Loucy (cell line): ENCODE measurements at regions not wholly inside any gene's neighbourhood (a gene's known extent, or its start where the extent isn't known, plus 50 kb on each side); places are given as distances from the start of the nearest gene placed in this dataset.

Source experiments
- H2AFZ ChIP-seq: fragments of 200-600 bp; sonication (generic); 2 replicates; pipeline ENCODE4 v1.6.0; 2016; ENCODE audit warnings: antibody characterized with exemption, mild to moderate bottlenecking, low read length, moderate library complexity
- H3F3A ChIP-seq: fragments of 200-600 bp; 2 replicates; pipeline ENCODE4 v1.6.0; 2016; ENCODE audit warnings: antibody characterized with exemption, low read depth, mild to moderate bottlenecking
- H3K27me3 ChIP-seq: fragments of 200-600 bp; sonication (generic); 2 replicates; pipeline ENCODE4 v1.6.1; 2014; ENCODE audit warnings: low read length, mild to moderate bottlenecking; ENCODE audit not compliant: insufficient read depth, poor library complexity, severe bottlenecking
- H3K36me3 ChIP-seq: fragments of 200-600 bp; sonication (generic); 2 replicates; pipeline ENCODE4 v1.6.1; 2016; ENCODE audit warnings: low read length; ENCODE audit not compliant: insufficient read depth
- H3K4me1 ChIP-seq: fragments of 200-600 bp; sonication (generic); 2 replicates; pipeline ENCODE4 v1.5.1; 2014; ENCODE audit warnings: low read length, mild to moderate bottlenecking; ENCODE audit not compliant: insufficient read depth, poor library complexity, severe bottlenecking
- H3K4me2 ChIP-seq: fragments of 200-600 bp; sonication (generic); 2 replicates; pipeline ENCODE4 v1.6.0; 2014; ENCODE audit warnings: antibody characterized with exemption, low read length, low read depth, mild to moderate bottlenecking; ENCODE audit not compliant: poor library complexity, severe bottlenecking
- H3K4me3 ChIP-seq: fragments of 200-600 bp; sonication (generic); 2 replicates; pipeline ENCODE4 v1.5.1; 2014; ENCODE audit warnings: low read length, mild to moderate bottlenecking, mixed read lengths; ENCODE audit not compliant: poor library complexity, severe bottlenecking
- H3K79me2 ChIP-seq: fragments of 200-600 bp; sonication (generic); 2 replicates; pipeline ENCODE4 v1.6.1; 2014; ENCODE audit warnings: low read length; ENCODE audit not compliant: insufficient read depth
- H3K9ac ChIP-seq: fragments of 200-600 bp; sonication (generic); 2 replicates; pipeline ENCODE4 v1.6.0; 2014; ENCODE audit warnings: mild to moderate bottlenecking, low read depth, low read length, moderate library complexity; ENCODE audit not compliant: poor library complexity, severe bottlenecking
- H3K9me2 ChIP-seq: fragments of 200-600 bp; sonication (generic); replicated peaks from 2 replicates; pipeline ENCODE4 v1.6.1; 2016; ENCODE audit warnings: low read depth, low read length, mixed read lengths
- H3K9me3 ChIP-seq: fragments of 200-600 bp; sonication (generic); 2 replicates; pipeline ENCODE4 v1.6.1; 2014; ENCODE audit warnings: mild to moderate bottlenecking, antibody characterized with exemption, low read length, low read depth; ENCODE audit not compliant: insufficient read depth
- H4K20me1 ChIP-seq: fragments of 200-600 bp; sonication (generic); 2 replicates; pipeline ENCODE4 v1.6.0; 2014; ENCODE audit warnings: antibody characterized with exemption, low read length, mild to moderate bottlenecking; ENCODE audit not compliant: insufficient read depth, poor library complexity, severe bottlenecking
- CTCF ChIP-seq: fragments of 200-600 bp; sonication (generic); conservative IDR thresholded peaks from 2 replicates; pipeline ENCODE4 v1.5.1; 2014; ENCODE audit warnings: mild to moderate bottlenecking, antibody characterized with exemption, low read length
- EZH2phosphoT487 ChIP-seq: fragments of 200-600 bp; IDR thresholded peaks from 2 replicates; pipeline ENCODE4 v1.6.1; 2018; ENCODE audit warnings: antibody characterized with exemption, mild to moderate bottlenecking, moderate library complexity, borderline replicate concordance

GRCh38 chr2:145729481-145729880 lies 1209.6 kb upstream of the ZEB2 start:
- H3K9me2 ChIP-seq: no peaks in the 10 kb centered on the region
- H4K20me1 ChIP-seq: no peaks in the 10 kb centered on the region
- TF ChIP-seq EZH2phosphoT487: no peak
- no peak for TF ChIP-seq CTCF
- H3K9me3 ChIP-seq: no peaks in the 10 kb centered on the region
- no peaks in the 10 kb centered on the region for H3K27me3 ChIP-seq
- no peak overlapping the region for H3K4me2 ChIP-seq
- no peaks in the 10 kb centered on the region for H3F3A ChIP-seq
- no peaks in the 10 kb centered on the region for H3K36me3 ChIP-seq
- H3K4me1 ChIP-seq: no peaks in the 10 kb centered on the region
- H3K9ac ChIP-seq: no peak overlapping the region
- no peak overlapping the region for H3K4me3 ChIP-seq
- no peak overlapping the region for H2AFZ ChIP-seq
- no peaks in the 10 kb centered on the region for H3K79me2 ChIP-seq

- Histone ChIP-seq H3K9me2 (no peaks in the 10 kb centered on the region), H3K79me2 (no peaks in the 10 kb centered on the region)
- TF ChIP-seq EZH2phosphoT487 (no peak), CTCF (no peak)
Measured at GRCh38 chr2:145728511-145728910, 1208.6 kb upstream of the ZEB2 start.

GRCh38 chr2:145725876-145726275 lies 1206.0 kb upstream of the ZEB2 start:
- Histone ChIP-seq H3K4me2 (no peak overlapping the region), H3K36me3 (no peaks in the 10 kb centered on the region), H3F3A (no peaks in the 10 kb centered on the region), H3K4me1 (peaks cover 5% of the 10 kb centered on the region), H3K79me2 (no peaks in the 10 kb centered on the region), H3K4me3 (no peak overlapping the region), H4K20me1 (no peaks in the 10 kb centered on the region), H3K9me2 (no peaks in the 10 kb centered on the region), H3K27me3 (no peaks in the 10 kb centered on the region), H2AFZ (no peak overlapping the region), H3K9ac (no peak overlapping the region), H3K9me3 (no peaks in the 10 kb centered on the region)
- TF ChIP-seq EZH2phosphoT487 (no peak), CTCF (no peak)

More at GRCh38 chr2:145728511-145728910, 1208.6 kb upstream of the ZEB2 start:
- H3K9ac ChIP-seq: no peak overlapping the region
- no peaks in the 10 kb centered on the region for H3K9me3 ChIP-seq
- H3K27me3 ChIP-seq: no peaks in the 10 kb centered on the region
- no peaks in the 10 kb centered on the region for H3F3A ChIP-seq
- H3K4me3 ChIP-seq: no peak overlapping the region
- H3K36me3 ChIP-seq: no peaks in the 10 kb centered on the region
- no peak overlapping the region for H3K4me2 ChIP-seq
- H2AFZ ChIP-seq: no peak overlapping the region
- H3K4me1 ChIP-seq: peaks cover 4% of the 10 kb centered on the region
- no peaks in the 10 kb centered on the region for H4K20me1 ChIP-seq
